ENCODE measurements at regions not wholly inside any gene's neighbourhood (a gene's known extent, or its start where the extent isn't known, plus 50 kb on each side); places are given as distances from the start of the nearest gene placed in this dataset.
"Not testable (repeated sequence)": the region's sequence is repeated elsewhere in the genome, so short reads cannot be mapped to it uniquely, and the experiment has no call there.

DNA sequence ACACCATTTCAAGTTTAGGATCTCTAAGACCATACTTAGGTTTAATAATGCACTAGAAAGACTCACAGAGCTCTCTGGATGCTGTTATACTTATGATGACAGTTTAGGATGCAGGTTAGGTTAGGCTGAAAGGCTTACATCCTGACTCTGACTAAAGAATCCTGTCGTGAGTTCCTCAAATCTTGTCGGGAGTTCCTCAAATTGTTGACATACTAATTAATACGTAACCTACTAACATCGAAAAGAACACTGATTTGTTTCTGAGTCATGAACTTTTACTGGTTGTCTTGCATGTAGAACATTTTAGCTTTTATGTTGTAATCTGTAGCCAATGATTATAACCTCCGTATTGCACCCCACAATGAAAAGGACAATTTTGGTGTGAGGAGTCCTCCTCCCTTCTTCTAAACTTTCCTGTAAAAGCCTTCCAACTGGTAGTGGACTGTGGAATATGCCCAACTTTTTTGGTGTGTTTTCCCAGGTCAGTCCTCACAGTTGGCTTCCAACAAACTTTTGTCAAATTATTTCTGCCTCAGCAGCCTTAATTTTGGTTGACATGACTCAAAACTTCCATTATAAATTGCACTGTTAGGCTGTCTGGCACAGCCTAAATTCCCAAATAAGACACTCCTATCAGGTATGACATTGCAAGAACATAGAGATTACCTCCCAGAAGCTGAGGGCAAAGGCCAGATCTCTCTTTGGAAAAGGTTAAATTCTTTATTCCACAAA is 107.9 kb upstream of the PALMD start:
- DNase-seq, result no peak

DNA sequence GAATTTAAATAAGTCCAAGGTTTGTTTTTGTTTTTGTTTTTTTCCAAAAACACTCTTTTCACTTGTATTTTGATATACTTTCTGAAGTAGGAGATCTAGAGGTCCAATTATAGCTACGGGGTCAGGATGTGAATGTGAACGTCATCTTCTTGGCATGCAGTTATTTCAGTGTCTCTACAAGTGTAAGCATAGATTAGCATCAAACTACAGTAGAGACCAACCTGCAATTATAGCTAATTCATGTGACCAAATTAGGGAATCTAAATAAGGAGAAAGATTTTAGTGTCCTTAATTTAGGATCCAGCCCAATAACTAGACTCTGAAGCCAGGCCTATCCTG is 107.3 kb upstream of the PALMD start:
- DNase-seq, result no peak

DNA sequence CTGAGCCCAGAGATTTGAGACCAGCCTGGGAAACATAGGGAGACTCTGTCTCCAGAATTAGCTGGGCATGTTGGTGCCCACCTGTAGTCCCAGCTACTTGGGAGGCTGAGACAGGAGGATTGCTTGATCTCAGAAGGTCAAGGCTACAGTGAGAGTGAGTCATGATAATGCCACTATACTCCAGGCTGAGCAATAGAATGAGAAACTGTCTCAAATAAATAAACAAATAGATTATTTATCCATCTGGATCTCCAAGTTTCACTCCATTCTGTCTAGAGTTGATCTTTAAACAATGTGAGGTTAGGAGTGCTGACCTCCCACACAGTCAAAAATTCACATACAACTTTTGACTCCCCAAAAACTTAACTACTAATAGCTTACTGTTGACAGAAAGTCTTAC is 106.8 kb upstream of the PALMD start:
- no peak for DNase-seq

DNA sequence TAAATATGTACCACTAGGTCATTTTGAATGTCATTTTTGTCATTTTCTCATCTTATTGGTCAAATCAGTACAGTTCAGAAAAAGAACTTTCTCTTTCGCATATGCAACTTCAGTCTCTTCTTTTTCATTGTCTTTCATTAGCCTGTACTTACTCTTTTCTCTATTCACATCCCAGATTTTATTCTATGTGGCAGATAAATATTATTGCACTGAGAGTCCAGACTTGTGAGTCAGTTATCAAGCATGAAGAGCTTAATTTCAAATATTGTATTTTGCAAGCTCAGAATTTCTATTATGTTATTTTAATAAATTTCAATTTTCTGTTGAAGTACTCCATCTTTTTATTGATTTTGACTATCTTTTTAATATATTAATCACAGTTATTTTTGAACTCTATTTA is 105.2 kb upstream of the PALMD start:
- no peak for DNase-seq

DNA sequence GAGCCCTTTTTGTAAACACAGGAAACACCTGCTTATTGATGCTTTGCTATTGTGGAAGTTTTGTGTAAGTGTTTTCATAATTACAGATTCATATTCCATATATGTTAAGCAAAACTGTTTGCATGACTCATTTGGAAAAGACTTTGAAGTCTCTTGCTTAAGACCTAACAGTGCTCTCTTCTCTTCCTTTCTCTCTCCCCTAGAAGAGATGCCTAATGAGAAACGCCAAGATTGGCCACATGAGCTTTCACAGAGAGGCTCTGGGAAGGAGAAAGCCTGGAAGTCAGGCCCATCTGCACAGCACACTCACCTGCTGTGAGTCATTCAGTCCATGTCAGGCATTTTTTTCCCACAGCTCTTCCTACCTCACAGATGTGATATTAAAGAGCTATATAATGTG is 101.6 kb upstream of the PALMD start:
- DNase-seq, result no peak

DNA sequence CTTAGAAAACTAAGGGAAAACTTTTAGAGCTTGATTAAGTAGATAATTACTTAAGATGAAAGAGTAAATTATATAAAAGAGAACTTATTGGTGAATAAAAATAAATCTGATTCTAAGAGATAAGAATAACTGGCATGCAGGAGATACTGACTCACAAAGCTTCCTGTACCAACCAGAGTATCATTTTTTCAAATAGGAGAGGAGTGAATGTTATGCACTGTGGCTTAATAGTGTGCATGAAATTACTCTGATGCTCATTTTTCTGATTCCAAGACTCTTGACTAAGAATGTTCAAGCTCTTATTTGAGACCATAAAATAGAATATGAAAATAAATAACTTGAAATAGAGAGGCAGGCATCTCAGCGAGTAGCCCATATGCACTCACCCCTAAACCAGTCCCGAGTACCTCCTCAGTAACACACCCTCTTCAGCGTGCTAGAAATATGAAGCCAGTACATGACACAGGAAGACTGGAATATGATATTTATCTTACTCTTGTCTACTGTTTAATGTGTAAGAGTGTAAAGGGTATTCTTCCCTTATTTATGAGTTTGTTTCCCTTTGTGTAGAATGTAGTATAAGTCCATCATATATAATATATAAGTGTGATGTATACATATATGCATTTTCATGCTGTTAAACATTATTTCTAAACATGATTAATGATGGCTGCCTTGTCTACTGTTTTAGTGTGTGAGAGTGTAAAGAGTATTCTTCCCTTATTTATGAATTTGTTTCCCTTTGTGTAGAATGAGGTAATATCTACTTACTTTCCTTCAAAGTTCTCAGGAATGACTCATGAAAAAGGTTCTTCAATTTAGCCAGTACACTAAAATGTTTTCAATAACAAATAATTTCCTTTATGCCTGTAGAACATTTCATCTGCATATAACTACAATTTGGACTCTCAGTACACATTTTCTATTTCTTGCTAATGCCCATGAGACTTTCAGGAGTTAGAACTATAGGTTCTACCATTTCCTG is 99.2 kb upstream of the PALMD start:
- no peak for DNase-seq

DNA sequence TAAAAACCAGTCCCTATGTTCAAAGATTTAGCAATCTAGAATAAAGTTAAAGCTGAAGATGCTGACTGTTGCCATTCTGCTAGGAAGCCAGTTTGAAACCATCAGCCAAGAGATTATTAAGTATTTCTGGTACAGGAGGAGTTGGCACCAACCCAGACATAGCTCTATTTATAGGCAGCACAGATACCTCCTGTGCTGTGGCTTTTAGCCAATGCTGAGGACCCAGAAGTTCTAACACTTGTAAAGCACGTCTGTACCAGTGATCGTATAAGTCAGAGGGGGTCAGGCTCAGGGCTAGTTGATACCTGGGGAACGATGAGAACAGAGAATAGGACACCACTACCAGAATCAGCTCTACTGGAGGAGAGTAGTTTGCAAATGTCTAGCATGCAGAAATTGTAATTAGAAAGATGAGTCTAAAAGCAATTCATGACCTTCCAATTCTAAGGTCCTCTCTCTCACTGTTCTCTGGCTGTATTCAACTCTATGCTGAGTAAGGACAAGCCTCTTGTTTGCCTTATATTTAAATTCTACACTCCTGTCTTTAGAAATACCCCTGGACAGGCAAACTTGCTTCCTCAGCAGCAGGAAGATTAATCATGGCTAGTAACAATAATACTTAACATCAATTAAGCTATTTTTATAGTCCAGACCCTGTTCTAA is 96.8 kb upstream of the PALMD start:
- no peak for DNase-seq

DNA sequence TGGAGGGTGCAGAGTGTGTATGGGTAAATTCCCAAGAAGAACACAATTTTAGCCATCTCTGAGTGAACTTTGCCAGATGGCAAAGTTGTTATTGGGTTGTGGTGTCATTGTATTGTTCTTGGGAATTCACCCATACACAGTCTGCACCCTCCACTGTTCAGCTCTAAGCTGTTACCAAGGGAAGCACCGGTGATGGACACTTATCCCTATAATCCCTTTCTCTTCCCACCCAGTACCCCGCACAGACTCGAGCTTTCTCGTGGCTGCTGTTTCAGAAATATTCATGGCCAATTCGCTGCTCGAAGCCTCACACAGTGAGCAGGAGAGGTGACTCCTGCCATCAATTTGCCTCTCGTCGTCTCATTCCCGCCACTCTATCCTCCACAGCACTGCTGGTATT is 95.7 kb upstream of the PALMD start:
- no peak for DNase-seq

DNA sequence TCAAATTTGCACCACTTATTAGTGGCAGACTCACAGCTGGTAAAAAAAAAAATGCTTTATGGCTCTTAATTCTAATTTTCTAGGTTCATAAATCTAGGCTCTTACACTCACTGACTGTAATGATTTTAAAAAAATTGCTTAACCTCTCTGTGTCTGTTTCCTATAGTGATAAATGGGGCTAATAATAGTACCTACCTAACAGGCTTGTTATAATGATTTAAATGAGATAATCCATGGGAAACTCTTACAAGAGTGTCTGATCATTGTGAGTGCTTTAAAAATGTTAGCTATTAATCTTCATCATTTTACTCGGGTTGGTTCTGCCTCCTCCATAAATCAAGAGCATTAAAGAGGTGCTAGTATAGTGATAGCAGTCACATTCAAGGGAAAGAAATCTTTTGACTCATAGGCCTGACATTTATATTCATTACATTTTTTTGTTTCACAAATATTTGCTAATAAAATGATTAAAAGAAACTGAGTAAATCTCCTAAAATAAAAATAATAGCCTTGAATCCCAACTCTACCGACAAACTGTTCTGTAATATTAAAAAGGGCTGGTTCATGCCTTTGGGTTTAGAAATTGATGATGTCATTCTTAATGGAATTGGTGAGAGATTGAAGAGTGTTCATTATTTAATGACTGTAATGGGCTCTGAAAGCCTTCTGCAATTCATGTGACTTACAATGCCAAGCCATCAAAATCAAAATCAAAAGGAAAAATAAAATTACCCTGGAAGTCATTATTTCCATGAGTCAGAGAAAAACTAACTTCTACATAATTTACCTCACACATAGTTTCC is 93.9 kb upstream of the PALMD start:
- DNase-seq, result no peak

DNA sequence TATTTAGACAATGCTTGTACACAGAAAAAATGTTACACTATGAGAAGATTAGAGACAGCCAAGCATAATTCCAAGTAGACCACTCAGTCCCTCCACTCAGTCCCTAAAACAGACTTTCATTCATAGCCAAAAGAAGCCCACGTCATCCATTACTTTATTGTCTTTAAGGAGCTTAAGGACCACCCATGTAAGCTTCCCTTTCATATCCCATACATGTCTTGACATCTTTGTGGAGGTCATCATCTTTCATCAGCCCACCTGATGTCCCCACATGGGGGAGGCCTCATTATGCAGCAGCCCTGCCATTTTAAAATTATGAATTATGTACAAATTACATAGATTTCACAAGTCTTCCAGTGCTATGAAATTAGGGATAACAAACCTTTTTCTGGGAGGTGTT is 92.6 kb upstream of the PALMD start:
- no peak for DNase-seq

DNA sequence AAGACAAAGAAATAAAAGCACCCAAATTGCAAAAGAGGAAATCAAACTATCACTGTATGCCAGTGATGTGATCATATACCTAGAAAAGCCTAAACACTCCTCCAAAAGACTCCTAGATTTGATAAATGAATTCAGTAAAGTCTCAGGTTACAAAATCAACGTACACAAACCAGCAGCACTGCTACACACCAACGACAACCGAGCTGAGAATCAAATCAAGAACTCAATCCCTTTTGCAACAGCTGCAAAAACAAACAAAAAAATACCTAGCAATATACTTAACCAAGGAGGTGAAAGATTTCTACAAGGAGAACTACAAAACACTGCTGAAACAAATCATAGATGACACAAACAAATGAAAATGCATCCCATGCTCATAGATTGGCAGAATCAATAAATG is 92.1 kb upstream of the PALMD start:
- DNase-seq, result not testable (repeated sequence)

DNA sequence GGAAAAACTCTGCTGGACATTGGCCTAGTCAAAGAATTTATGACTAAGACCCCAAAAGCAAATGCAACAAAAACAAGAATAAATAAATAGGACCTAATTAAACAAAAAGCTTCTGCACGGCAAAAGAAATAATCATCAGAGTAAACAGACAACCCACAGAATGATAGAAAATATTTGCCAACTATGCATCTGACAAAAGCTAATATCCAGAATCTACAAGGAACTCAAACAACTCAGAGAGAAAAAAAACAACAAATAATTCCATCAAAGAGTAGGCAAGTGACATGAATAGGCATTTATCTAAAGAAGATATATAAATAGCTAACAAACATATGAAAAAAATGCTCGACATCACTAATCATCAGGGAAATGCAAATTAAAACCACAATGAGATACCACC is 91.2 kb upstream of the PALMD start:
- DNase-seq, result no peak

DNA sequence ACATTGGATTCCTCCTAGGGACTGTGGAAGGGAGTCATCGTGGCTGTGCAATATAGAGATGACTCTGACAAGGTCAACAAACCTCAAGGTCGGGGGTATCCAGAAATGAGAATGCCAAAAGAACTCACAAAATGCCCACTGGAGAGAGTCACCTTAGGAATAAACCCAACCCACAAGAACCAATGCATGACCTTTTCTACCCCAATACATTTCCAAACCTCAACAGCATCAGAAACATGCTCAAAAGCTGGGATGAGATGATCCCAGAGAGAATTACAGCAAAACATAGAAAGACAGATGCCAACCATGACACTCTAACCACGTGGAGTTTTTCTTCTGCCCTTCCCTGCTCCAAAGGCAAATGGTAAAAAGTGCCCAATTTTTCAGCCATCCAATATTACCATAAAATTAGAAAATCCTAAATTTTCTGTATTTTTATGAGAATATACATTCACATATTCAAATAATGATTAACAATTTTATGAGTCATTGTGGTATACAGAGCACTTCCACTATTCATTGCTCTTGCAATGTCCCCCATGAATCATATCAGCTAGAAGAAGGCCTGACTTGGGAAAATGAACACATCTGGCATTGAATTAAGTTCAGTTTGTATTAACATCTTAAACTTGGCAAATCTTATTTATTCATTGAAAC is 88.2 kb upstream of the PALMD start:
- no peak for DNase-seq

DNA sequence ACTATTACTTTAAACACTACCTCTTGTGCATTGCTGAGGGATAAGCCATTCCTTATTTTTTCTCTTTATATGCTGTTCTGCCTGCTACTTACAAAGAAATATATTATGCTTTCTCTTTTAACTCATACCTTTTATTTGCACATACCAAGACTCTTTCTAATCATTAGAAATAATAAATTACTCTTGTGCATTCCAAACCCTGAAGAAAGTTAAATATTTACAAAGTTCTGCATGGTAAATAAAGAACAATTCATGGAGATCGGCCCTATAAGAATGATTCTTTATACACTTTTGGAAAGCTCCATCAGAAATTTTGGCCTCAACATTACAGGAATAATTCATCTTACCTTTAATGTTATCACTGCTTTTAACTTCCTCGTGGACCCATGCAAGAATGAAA is 86.7 kb upstream of the PALMD start:
- no peak for DNase-seq

DNA sequence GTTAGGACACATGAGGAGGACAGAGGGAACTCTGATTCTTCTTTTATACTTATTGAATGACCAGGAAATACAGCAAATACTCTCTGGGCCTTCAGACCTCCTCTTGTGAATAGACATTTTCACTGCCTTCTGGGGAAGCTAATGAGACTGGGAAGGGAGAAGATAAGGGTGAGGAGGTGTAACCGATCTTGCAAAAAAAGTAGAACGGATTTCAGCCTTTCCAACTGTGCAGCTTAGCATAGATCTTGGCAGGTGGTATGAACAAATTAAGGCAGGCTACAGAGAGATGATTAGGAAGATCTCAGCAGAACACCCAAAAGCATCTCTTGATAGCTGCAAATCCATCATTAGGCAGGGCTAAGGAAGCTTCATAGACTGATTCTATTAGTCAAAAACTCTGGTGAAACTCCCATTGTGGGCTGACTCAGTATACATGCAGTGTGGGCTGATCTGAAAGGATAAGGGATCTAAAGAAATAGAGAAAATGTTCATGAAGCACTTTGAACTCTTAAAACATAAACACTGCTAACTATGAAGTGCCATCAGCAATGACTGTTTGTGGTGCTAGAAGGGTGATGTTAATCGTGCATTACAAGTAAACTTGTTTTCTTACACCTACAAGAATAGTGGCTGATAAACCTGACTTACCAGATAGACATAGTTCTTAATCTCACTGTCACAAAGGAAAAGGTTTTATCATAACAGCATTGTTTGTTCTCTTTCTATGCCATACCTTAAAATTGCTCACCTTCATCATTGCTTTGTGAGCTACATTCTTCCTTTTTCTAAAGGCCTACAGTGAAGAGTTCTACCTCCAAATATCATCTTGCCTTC is 85.5 kb upstream of the PALMD start:
- no peak for DNase-seq

DNA sequence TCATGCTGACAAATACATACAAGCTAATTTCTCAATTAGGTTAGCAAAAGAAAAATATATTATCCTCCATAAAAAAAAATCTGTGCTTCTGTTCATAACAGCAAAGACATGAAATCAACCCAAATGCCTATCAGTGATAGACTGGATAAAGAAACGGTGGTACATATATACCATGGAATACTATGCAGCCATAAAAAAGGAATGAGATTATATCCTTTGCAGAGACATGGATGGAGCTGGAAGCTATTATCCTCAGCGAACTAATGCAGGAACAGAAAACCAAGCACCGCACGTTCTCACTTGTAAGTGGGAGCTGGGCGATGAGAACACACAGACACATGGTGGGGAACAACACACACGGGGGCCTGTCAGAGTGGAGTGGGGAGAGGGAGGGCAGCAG is 84.0 kb upstream of the PALMD start:
- DNase-seq, result no peak

DNA sequence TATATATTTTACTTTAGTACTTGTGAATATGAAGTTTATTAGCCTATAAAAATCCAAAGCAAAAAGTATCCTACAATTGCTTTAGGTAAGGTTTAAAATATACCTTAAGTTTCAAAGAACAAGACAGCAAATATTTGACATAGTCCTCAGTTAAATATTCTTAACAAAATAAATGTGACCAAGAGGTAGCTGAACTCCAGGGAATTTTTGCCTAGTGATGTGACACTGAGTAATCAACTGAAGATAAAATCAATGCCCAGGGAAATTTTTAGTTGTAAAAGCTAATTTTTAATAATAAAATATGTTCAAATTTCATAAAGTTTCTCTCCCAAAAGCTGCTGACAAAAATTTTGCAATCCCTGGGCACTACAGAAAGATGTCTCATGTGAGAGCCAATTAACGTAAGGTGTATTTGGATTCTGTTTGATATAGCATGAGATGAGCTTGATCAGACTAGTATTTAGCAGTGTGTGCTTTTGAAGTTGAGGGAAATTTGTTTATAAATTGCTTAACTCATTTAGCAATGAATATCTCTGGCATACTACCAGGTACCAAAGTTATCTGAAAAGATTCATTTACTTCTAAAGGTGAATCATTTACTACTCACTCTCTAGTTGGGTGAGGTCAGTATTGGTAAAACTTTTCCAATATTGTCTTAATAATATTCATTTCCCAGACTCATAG is 80.2 kb upstream of the PALMD start:
- no peak for DNase-seq

DNA sequence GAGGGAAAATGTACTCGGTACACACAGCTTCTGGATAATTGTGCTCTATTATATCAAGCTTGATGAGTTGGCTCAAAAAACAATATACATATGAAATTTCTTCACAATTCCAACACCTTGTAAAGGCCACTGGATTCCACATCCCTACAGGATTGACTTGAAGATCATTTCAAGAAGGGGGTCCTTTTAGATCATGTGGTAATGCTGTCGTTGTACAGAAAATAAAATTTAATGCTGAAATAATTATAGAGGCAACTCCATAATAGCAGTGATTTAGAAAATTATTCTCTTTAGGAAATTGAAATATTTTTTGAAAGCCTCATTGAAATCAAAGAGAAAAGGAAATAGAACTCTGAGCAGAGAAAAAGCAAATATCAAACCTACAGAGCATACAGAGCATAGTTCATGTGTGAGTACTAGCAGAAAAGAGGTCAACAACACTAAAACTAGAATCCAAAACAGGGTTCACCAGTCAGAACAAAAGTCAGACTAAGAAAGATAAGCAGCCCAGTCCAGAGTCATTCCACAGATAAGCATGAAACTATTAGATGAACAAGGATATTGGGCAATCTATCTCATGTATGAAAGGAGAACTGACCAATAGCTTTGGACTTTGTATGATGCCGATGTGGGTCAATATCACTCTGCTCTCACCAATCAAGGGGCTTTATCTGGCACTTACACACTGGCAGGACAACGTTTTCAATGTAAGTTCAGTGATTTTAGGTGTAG is 79.5 kb upstream of the PALMD start:
- DNase-seq, result no peak

DNA sequence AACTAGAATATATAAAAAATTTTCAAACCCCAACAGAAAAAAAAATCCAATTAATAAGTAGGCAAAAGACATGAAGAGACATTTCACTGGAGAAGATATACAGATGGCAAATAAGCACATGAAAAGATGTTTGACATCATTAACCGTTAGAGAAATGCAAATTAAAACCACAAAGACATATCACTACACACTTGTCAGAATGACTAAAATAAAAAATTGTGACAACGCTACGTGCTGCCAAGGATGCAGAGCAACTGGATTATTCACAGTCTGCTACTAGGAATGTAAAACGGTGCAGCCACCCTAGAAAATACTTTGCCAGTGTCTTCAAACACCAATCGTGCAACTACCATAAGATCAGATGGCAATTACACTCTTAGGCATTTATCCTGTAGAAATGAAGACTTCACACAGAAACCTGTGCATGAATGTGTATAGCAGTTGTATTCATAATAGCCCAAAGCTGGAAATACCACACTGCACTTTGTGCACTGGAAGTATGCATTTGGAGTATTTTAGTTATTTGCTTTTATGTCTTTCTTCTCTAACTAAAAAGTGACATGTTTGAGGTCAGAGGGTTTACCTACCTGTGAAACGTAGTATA is 75.3 kb upstream of the PALMD start:
- DNase-seq, result no peak
